ENCODE measurements at regions not wholly inside any gene's neighbourhood (a gene's known extent, or its start where the extent isn't known, plus 50 kb on each side); places are given as distances from the start of the nearest gene placed in this dataset.

DNA sequence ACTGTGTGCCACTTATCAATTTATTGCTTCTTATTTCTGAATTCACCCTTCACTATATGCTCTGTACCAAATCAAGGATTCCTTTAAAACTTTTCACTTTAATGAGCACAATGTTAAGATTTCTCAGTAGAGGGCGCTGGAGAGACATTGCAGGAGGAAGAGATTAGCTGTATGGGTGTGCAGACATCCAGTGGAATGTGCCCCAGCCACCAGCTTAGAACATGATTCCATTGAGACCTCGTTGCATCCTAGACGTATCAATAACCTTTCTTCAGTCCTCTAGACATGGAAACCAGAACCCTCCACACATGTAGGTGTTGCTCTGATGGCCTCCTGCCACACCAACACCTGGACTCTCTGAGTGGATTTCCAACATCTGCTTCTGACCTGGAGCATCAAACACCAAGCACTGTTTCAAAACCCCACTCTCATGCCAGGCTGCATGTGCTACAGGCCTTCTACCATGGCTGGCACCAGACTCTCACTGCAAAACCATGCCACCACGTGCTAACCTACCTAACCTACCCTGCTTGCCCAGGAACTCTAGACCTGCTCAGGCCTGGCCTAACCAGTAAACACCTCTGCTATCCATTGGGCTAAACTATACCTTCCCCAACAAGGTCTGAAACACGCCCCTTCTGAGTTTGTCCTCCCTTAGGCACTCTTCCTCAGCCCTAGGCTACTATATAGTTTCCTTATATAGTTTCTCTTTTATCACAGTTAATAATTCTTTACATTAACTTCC, 633.2 kb upstream of the PKDCC start:
- H3K4me1 Mint-ChIP-seq (ENCODE audit: unreplicated experiment): no peaks in the 10 kb centered on the region
- H3K36me3 Mint-ChIP-seq (ENCODE audit: unreplicated experiment): no peaks in the 10 kb centered on the region
- H3K9me3 Mint-ChIP-seq (ENCODE audit: unreplicated experiment): no peaks in the 10 kb centered on the region
- DNase-seq (ENCODE audit: extremely low spot score, unreplicated experiment): no peak
- H3K4me3 Mint-ChIP-seq (ENCODE audit: unreplicated experiment): no peak overlapping the region
- TF ChIP-seq CTCF (IDR thresholded peaks at IDR 0.05): peak; percentile 66
- H3K27ac Mint-ChIP-seq (ENCODE audit: unreplicated experiment): no peak overlapping the region
- H3K27me3 Mint-ChIP-seq (ENCODE audit: unreplicated experiment): peaks cover 24% of the 10 kb centered on the region

DNA sequence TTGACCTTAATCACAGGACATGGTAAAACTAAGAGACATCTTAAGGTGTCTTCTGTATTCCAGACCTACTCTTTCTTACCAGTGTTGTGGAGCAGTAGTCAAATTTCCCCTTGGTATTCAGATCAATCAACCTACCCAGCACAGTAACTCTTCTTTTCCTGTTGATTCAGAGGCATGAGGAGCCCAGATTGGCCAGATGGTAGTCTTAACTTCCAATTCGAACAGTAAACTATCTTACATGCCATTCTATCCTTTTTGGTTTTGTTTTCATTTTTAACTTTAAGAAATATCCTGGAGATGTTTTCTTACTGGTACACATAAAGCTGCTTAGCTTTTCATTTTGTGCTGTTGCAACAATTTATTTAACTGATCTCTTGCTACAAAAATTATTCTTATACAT, 630.3 kb upstream of the PKDCC start:
- Mint-ChIP-seq H3K9me3 (ENCODE audit: unreplicated experiment) (no peaks in the 10 kb centered on the region), H3K27me3 (ENCODE audit: unreplicated experiment) (peaks cover 35% of the 10 kb centered on the region), H3K27ac (ENCODE audit: unreplicated experiment) (no peak overlapping the region), H3K36me3 (ENCODE audit: unreplicated experiment) (no peaks in the 10 kb centered on the region), H3K4me1 (ENCODE audit: unreplicated experiment) (no peaks in the 10 kb centered on the region), H3K4me3 (ENCODE audit: unreplicated experiment) (no peak overlapping the region)
- no peak for DNase-seq (ENCODE audit: extremely low spot score, unreplicated experiment)
- TF ChIP-seq CTCF (IDR thresholded peaks at IDR 0.05): no peak

- Mint-ChIP-seq H3K27ac (ENCODE audit: unreplicated experiment) (no peak overlapping the region), H3K4me3 (ENCODE audit: unreplicated experiment) (no peak overlapping the region), H3K4me1 (ENCODE audit: unreplicated experiment) (no peaks in the 10 kb centered on the region), H3K27me3 (ENCODE audit: unreplicated experiment) (peaks cover 26% of the 10 kb centered on the region), H3K36me3 (ENCODE audit: unreplicated experiment) (no peaks in the 10 kb centered on the region), H3K9me3 (ENCODE audit: unreplicated experiment) (no peaks in the 10 kb centered on the region)
- TF ChIP-seq CTCF (IDR thresholded peaks at IDR 0.05): no peak
- no peak for DNase-seq (ENCODE audit: extremely low spot score, unreplicated experiment)
These were observed 627.6 kb upstream of the PKDCC start for GRCh38 chr2:41420219-41420618.

DNA sequence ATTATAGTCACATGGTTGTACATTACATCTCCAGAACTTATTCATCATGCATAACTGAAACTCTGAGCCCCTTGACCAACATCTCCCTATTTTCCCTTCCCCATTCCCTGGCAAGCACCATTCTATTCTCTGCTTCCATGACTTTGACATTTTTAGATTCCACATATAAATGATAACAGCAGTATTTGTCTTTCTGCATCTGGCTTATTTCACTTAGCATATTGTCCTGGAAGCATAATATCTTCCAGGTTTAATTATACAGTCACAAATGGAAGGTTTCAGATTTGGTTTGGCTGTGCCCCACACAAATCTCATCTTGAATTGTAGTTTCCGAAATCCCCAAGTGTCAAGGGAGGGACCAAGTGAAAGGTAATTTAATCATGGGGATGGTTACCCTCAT, 626.9 kb upstream of the PKDCC start:
- Mint-ChIP-seq H3K4me3 (ENCODE audit: unreplicated experiment) (no peak overlapping the region), H3K9me3 (ENCODE audit: unreplicated experiment) (no peaks in the 10 kb centered on the region), H3K36me3 (ENCODE audit: unreplicated experiment) (no peaks in the 10 kb centered on the region), H3K27me3 (ENCODE audit: unreplicated experiment) (peaks cover 24% of the 10 kb centered on the region), H3K27ac (ENCODE audit: unreplicated experiment) (no peak overlapping the region), H3K4me1 (ENCODE audit: unreplicated experiment) (no peaks in the 10 kb centered on the region)
- TF ChIP-seq CTCF (IDR thresholded peaks at IDR 0.05): no peak
- no peak for DNase-seq (ENCODE audit: extremely low spot score, unreplicated experiment)

DNA sequence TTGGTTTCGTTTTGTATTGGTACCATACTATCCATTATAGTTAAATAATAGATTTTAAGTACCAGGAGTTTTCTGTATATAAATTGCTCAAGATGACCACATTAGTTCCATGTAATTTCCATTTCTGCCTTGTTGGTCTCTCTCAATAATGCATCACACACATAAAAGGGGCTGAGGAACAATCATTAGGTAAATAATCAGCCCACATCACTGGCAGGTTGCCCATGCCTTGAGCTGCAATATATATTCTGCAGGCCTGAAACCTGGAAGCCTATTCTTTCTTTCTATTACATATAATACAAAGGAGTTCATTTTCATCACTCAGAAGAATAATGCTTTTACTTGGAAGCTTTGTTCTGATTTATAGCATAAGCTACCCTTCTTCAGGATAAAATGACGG, 616.1 kb upstream of the PKDCC start:
- no peaks in the 10 kb centered on the region for H3K36me3 Mint-ChIP-seq (ENCODE audit: unreplicated experiment)
- TF ChIP-seq CTCF (IDR thresholded peaks at IDR 0.05): no peak
- DNase-seq (ENCODE audit: extremely low spot score, unreplicated experiment): no peak
- no peak overlapping the region for H3K4me3 Mint-ChIP-seq (ENCODE audit: unreplicated experiment)
- H3K27me3 Mint-ChIP-seq (ENCODE audit: unreplicated experiment): peaks cover 10% of the 10 kb centered on the region
- H3K9me3 Mint-ChIP-seq (ENCODE audit: unreplicated experiment): no peaks in the 10 kb centered on the region
- no peak overlapping the region for H3K27ac Mint-ChIP-seq (ENCODE audit: unreplicated experiment)
- no peaks in the 10 kb centered on the region for H3K4me1 Mint-ChIP-seq (ENCODE audit: unreplicated experiment)
